ENCODE measurements at regions not wholly inside any gene's neighbourhood (a gene's known extent, or its start where the extent isn't known, plus 50 kb on each side); places are given as distances from the start of the nearest gene placed in this dataset.

GRCh38 chr10:10930979-10931743, 86.5 kb upstream of the CELF2 start:
- no peak for DNase-seq (ENCODE audit: low read depth in 2 of 3, low spot score in 2 of 3)

GRCh38 chr10:10935032-10935431, 82.6 kb upstream of the CELF2 start:
- no peak for DNase-seq (ENCODE audit: low read depth in 2 of 3, low spot score in 2 of 3)

- no peak for DNase-seq (ENCODE audit: low read depth in 2 of 3, low spot score in 2 of 3)
Observed at GRCh38 chr10:10938676-10939075, 79.0 kb upstream of the CELF2 start.

- no peak for DNase-seq (ENCODE audit: low read depth in 2 of 3, low spot score in 2 of 3)
Observed at GRCh38 chr10:10941127-10941730, 76.4 kb upstream of the CELF2 start.

GRCh38 chr10:10942441-10942840, 75.2 kb upstream of the CELF2 start:
- DNase-seq (ENCODE audit: low read depth in 2 of 3, low spot score in 2 of 3) = no peak

GRCh38 chr10:10946081-10946480, 71.6 kb upstream of the CELF2 start:
- no peak for DNase-seq (ENCODE audit: low read depth in 2 of 3, low spot score in 2 of 3)

GRCh38 chr10:10946801-10947200, 70.9 kb upstream of the CELF2 start:
- no peak for DNase-seq (ENCODE audit: low read depth in 2 of 3, low spot score in 2 of 3)

- no peak for DNase-seq (ENCODE audit: low read depth in 2 of 3, low spot score in 2 of 3)
Observed at GRCh38 chr10:10951675-10952074, 66.0 kb upstream of the CELF2 start.

GRCh38 chr10:10952800-10953199, 64.9 kb upstream of the CELF2 start:
- no peak for DNase-seq (ENCODE audit: low read depth in 2 of 3, low spot score in 2 of 3)

- DNase-seq (ENCODE audit: low read depth in 2 of 3, low spot score in 2 of 3) = no peak
Observed at GRCh38 chr10:10956681-10957542, 60.8 kb upstream of the CELF2 start.

GRCh38 chr10:10958041-10958440, 59.6 kb upstream of the CELF2 start:
- DNase-seq (ENCODE audit: low read depth in 2 of 3, low spot score in 2 of 3) = no peak

- DNase-seq (ENCODE audit: low read depth in 2 of 3, low spot score in 2 of 3) = no peak
Observed at GRCh38 chr10:10959666-10960065, 58.0 kb upstream of the CELF2 start.

GRCh38 chr10:10960534-10960933, 57.1 kb upstream of the CELF2 start:
- no peak for DNase-seq (ENCODE audit: low read depth in 2 of 3, low spot score in 2 of 3)

- DNase-seq (ENCODE audit: low read depth in 2 of 3, low spot score in 2 of 3) = no peak
Observed at GRCh38 chr10:10961072-10961471, 56.6 kb upstream of the CELF2 start.

GRCh38 chr10:10967029-10967428, 50.6 kb upstream of the CELF2 start:
- no peak for DNase-seq (ENCODE audit: low read depth in 2 of 3, low spot score in 2 of 3)

- no peak for DNase-seq (ENCODE audit: low read depth in 2 of 3, low spot score in 2 of 3)
Observed at GRCh38 chr10:10967581-10968256, 50.0 kb upstream of the CELF2 start.

Measured in activated CD8-positive, alpha-beta memory T cell treated with anti-CD3 and anti-CD28 coated beads for 48 hours (primary cell).